A673 (cell line): ENCODE measurements at regions not wholly inside any gene's neighbourhood (a gene's known extent, or its start where the extent isn't known, plus 50 kb on each side); places are given as distances from the start of the nearest gene placed in this dataset.
A peak's percentile ranks its signal among the peaks of the same experiment; 100 is the strongest.

Experiments
- BruUV-seq: library from RNA; stranded (reverse); fragments of 400-500 nt; replicated peaks from 2 replicates; lab custom pipeline; 2021; lab: Mats Ljungman, UMichigan
- CTCF ChIA-PET: fragments of 300-600 bp; sonication (Branson Sonifier 250); formaldehyde crosslinking; loops from one replicate; lab custom pipeline; 2022; ENCODE audit warnings: antibody characterized with exemption; lab: Charles Lee
- POLR2A ChIA-PET: fragments of 300-600 bp; sonication (Branson Sonifier 250); formaldehyde crosslinking; loops from one replicate; lab custom pipeline; 2022; ENCODE audit warnings: antibody characterized with exemption; ENCODE audit not compliant: low non-redundant PET; lab: Charles Lee
- DNase-seq: peaks from one replicate; pipeline ENCODE4 v3.0.0-alpha.2; 2015; ENCODE audit warnings: low spot score
- H3K27ac ChIP-seq: fragments of 200-600 bp; sonication (generic); 2 replicates; pipeline ENCODE4 v1.5.1; 2016; ENCODE audit warnings: mixed run types, low read depth, mild to moderate bottlenecking, mixed read lengths, antibody characterized with exemption, low read length; ENCODE audit not compliant: poor library complexity, severe bottlenecking
- H3K27me3 ChIP-seq: fragments of 200-600 bp; sonication (generic); replicated peaks from 2 replicates; pipeline ENCODE4 v1.6.1; 2017; ENCODE audit warnings: mixed run types, low read depth, mild to moderate bottlenecking, mixed read lengths, antibody characterized with exemption, low read length; ENCODE audit not compliant: insufficient read depth, poor library complexity
- H3K36me3 ChIP-seq: fragments of 200-600 bp; sonication (generic); 2 replicates; pipeline ENCODE4 v1.6.1; 2016; ENCODE audit warnings: mixed run types, mild to moderate bottlenecking, mixed read lengths, antibody characterized with exemption, low read length; ENCODE audit not compliant: insufficient read depth, poor library complexity, severe bottlenecking
- H3K4me1 ChIP-seq: fragments of 200-600 bp; sonication (generic); 2 replicates; pipeline ENCODE4 v1.6.1; 2017; ENCODE audit warnings: mixed run types, mild to moderate bottlenecking, mixed read lengths, antibody characterized with exemption, low read length; ENCODE audit not compliant: insufficient read depth, poor library complexity, severe bottlenecking
- H3K4me3 ChIP-seq: fragments of 200-600 bp; sonication (generic); 2 replicates; pipeline ENCODE4 v1.5.1; 2016; ENCODE audit warnings: low read depth, mixed run types, mild to moderate bottlenecking, mixed read lengths, low read length; ENCODE audit not compliant: poor library complexity, severe bottlenecking
- H3K9me3 ChIP-seq: fragments of 200-600 bp; sonication (generic); 2 replicates; pipeline ENCODE4 v1.6.1; 2016; ENCODE audit warnings: mixed run types, low read depth, mild to moderate bottlenecking, mixed read lengths, antibody characterized with exemption, low read length; ENCODE audit not compliant: poor library complexity, severe bottlenecking
- CTCF ChIP-seq: fragments of 300-800, 200-600 bp; sonication (generic); conservative IDR thresholded peaks from 2 replicates; pipeline ENCODE4 v1.5.1; 2017; ENCODE audit warnings: low read depth, mild to moderate bottlenecking, antibody characterized with exemption, low read length, moderate library complexity, mixed read lengths
- EZH2 ChIP-seq: fragments of 200-600 bp; sonication (generic); IDR thresholded peaks from 2 replicates; pipeline ENCODE4 v1.6.1; 2017; ENCODE audit warnings: borderline replicate concordance, low read depth, mild to moderate bottlenecking, mixed read lengths, antibody characterized with exemption, low read length; ENCODE audit not compliant: poor library complexity, severe bottlenecking
- intact Hi-C: fragments of 100-400 bp; cut with micrococcal nuclease; formaldehyde crosslinking; loops from one replicate; pipeline ENCODE4 v1.10.0; 2022; ENCODE audit not compliant: unreplicated experiment

- ChIA-PET POLR2A (interaction anchor here (0.7 kb wide), 1 partner anchor 510 kb away, joined by 3 read pairs; no protein-coding TSS in a partner anchor), CTCF (no interaction called here)
- Histone ChIP-seq H3K27ac (no peak overlapping the region), H3K27me3 (no peaks in the 10 kb centered on the region), H3K4me3 (no peak overlapping the region), H3K4me1 (peaks cover 5% of the 10 kb centered on the region), H3K36me3 (no peaks in the 10 kb centered on the region), H3K9me3 (no peaks in the 10 kb centered on the region)
- peak; percentile 62 for DNase-seq
- intact Hi-C loops: no loop called here
- BruUV-seq: no TSS peak
- no peak for TF ChIP-seq CTCF
- TF ChIP-seq EZH2: no peak
Measured at GRCh38 chr15:57772223-57772957, 65.9 kb downstream of the POLR2M start.

GRCh38 chr15:57773051-57773450 lies 66.5 kb downstream of the POLR2M start:
- Histone ChIP-seq H3K36me3 (no peaks in the 10 kb centered on the region), H3K27me3 (no peaks in the 10 kb centered on the region), H3K27ac (no peak overlapping the region), H3K9me3 (no peaks in the 10 kb centered on the region), H3K4me1 (peaks cover 5% of the 10 kb centered on the region), H3K4me3 (no peak overlapping the region)
- CTCF ChIA-PET: no interaction called here
- POLR2A ChIA-PET: no interaction called here
- intact Hi-C loops: no loop called here
- BruUV-seq: no TSS peak
- no peak for DNase-seq
- TF ChIP-seq EZH2 (no peak), CTCF (no peak)

- peaks cover 5% of the 10 kb centered on the region for H3K4me1 ChIP-seq
- POLR2A ChIA-PET: no interaction called here
- no TSS peak for BruUV-seq
Measured at GRCh38 chr15:57777003-57777402, 70.5 kb downstream of the POLR2M start.

More at GRCh38 chr15:57777003-57777402, 70.5 kb downstream of the POLR2M start:
- Histone ChIP-seq H3K36me3 (no peaks in the 10 kb centered on the region), H3K9me3 (no peaks in the 10 kb centered on the region), H3K27me3 (no peaks in the 10 kb centered on the region), H3K27ac (no peak overlapping the region), H3K4me3 (no peak overlapping the region)
- DNase-seq: no peak
- intact Hi-C loops: no loop called here
- TF ChIP-seq EZH2: no peak
- TF ChIP-seq CTCF: no peak
- CTCF ChIA-PET: interaction anchor here (0.6 kb wide), 1 partner anchor 144 kb away, joined by 6 read pairs; no protein-coding TSS in a partner anchor
